Loucy (cell line): ENCODE measurements at regions not wholly inside any gene's neighbourhood (a gene's known extent, or its start where the extent isn't known, plus 50 kb on each side); places are given as distances from the start of the nearest gene placed in this dataset.

Experiments used
- CTCF ChIP-seq: fragments of 200-600 bp; sonication (generic); conservative IDR thresholded peaks from 2 replicates; pipeline ENCODE4 v1.5.1; 2014; ENCODE audit warnings: mild to moderate bottlenecking, antibody characterized with exemption, low read length
- EZH2phosphoT487 ChIP-seq: fragments of 200-600 bp; IDR thresholded peaks from 2 replicates; pipeline ENCODE4 v1.6.1; 2018; ENCODE audit warnings: antibody characterized with exemption, mild to moderate bottlenecking, moderate library complexity, borderline replicate concordance

- TF ChIP-seq CTCF = no peak
- TF ChIP-seq EZH2phosphoT487 = no peak
These were observed 104.7 kb downstream of the PRDM13 start for GRCh38 chr6:99711302-99711701.
